Midbrain (tissue), 1 donor: ENCODE measurements at regions not wholly inside any gene's neighbourhood (a gene's known extent, or its start where the extent isn't known, plus 50 kb on each side); places are given as distances from the start of the nearest gene placed in this dataset.
"Not testable (repeated sequence)": the region's sequence is repeated elsewhere in the genome, so short reads cannot be mapped to it uniquely, and the experiment has no call there.

Experiments used
- DNase-seq: peaks from one replicate; lab custom pipeline; 2025; lab: John Stamatoyannopoulos, UW

DNA sequence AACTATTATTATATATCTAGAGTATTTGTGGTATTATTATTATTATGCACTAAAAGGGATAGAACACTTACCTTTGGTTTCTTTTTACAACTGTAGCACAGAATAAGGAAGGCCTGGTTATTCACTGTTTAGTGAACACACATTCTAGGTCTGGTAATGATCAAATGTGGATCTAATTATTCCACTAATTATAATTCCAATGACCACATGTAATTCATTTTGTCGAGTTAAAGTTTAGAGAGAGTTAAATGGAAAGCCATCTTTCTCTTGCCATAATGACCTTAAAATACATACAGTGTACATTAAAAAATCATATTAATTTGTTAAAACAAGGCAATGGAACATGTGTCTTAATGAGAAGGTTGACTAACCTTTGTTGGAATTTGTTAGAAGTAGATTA is 147.8 kb downstream of the SEM1 start:
- DNase-seq: no peak

GRCh38 chr7:96558530-96558929 is 151.1 kb downstream of the SEM1 start:
- no peak for DNase-seq

DNA sequence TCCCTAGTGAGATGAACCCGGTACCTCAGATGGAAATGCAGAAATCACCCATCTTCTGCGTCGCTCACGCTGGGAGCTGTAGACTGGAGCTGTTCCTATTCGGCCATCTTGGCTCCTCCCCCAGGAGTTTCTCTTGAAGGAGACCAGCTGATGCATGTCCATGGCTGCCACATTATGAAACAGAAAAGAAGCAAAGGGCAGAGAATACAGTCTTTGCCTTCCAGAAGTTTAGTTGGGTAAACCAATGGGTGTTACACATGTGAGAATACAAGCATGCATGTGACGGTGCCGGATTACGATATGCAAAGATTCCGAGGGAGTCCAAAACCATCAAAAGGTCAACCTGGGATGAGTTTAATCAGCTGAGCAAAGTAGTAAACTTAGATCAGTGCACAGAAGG is 151.6 kb downstream of the SEM1 start:
- DNase-seq: no peak

GRCh38 chr7:96557598-96557997 is 152.0 kb downstream of the SEM1 start:
- not testable (repeated sequence) for DNase-seq

DNA sequence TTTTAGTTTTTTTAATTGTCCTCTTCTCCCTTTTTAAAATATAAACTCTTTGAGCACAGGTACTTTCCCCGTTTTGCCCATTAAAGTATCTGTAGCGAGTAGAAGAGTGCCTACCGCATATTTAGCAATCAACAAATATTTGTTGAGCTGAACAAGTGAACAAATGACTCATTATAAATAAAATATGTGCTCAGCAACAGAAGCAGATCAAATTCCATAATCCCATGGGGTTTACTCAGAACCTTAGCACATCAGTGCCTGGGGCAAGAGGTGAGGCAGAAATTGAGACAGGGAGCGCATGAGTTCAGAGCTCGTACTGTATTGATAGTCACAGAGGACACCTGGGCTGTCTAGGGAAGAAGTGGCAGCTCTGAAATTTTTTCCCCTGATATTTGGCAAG is 161.0 kb downstream of the SEM1 start:
- no peak for DNase-seq

DNA sequence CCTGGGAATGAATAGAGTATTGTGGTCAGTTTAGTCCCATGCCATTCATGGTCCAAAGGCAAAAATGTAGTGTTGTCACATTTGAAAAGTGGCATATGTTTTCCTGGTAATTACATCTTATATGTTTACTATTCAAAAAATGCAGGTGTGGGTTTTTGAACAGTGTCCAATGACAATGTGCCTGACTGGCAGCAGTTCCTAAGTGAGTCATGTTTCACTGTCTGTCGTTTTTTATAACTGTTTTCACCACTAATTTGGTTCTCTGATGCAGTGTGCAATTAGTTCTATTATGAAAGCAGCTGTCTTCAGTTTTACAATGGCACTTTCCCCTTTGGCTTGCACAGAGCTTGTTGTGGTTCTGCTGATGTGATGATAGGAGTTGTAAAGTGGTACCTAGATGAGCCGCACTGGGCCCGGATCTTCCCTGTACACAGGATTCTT is 162.3 kb downstream of the SEM1 start:
- DNase-seq: no peak

DNA sequence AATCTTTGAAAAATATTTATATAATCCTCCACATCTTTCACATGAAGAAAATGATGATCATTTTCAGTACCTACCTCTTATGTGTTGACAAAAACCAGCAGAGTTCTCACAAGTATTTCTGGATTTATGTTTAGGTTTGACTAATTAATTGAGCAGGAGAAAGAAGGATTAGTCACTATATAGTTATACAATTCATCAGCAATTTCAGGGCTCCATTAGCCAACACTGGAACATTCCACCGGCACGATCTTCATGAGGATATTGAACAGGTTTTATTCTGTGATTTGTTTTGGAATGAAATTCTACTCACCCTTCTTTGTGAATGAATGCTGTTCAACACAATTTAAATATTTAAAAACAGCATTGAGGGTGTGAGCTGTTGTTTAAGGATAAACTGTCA is 163.2 kb downstream of the SEM1 start:
- no peak for DNase-seq

DNA sequence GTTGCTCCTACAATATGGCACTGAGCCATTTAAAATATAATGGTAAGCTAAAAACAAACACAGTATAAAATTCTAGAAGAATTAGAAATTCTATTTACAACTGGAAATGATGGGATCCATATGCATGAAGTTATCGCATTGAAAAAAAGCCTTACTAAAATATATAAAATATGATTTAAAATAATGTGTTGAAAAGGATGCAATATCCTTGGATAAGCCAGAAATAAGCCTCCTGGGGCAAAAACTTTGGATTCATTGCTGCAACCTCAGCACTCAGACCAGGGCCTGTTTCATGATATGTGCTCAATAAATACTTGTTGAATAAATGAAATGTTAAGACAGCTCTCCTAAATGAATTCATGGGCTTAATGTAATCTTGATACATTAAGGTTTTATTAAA is 170.2 kb downstream of the SEM1 start:
- no peak for DNase-seq

GRCh38 chr7:96538632-96539031 is 171.0 kb downstream of the SEM1 start:
- no peak for DNase-seq

- DNase-seq: no peak
These were observed 175.4 kb downstream of the SEM1 start for GRCh38 chr7:96534221-96534620.

- DNase-seq: no peak
These were observed 177.2 kb downstream of the SEM1 start for GRCh38 chr7:96532428-96532935.

DNA sequence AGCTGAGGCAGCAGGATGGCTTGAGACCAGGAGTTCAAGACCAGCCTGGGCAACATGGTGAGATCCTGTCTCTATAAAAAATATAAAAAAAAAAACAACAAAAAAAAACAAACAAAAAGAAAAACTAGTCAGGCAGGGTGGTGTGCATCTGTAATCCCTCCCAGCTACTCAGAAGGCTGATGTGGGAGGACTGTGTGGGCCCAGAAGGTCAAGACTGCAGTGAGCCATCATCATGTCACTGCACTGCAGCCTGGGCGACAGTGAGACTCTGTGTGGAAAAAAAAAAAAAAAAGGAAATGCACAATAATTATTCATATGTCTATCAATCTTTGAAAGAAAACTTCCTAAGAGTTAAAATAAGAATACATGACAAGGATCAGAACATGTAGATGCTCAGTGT is 178.3 kb downstream of the SEM1 start:
- DNase-seq: no peak

DNA sequence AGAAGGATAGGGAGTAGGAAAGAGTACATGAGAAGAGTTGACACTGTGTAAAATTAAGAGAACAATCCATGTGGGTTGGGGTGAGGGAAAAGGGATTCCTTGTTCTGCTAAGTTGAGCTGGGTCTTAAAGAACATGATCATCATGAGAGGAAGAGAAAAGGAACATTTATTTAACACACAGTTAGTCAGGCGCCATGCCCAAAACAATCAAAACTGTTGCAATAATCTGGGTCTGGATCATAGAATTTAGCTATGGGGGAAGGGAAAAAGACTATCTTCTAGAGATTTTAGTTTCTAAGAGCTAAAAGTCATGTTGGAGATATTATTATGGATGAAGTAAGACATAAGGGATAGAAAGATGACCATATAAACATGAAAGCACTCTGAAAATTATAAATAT is 178.9 kb downstream of the SEM1 start:
- DNase-seq: no peak

DNA sequence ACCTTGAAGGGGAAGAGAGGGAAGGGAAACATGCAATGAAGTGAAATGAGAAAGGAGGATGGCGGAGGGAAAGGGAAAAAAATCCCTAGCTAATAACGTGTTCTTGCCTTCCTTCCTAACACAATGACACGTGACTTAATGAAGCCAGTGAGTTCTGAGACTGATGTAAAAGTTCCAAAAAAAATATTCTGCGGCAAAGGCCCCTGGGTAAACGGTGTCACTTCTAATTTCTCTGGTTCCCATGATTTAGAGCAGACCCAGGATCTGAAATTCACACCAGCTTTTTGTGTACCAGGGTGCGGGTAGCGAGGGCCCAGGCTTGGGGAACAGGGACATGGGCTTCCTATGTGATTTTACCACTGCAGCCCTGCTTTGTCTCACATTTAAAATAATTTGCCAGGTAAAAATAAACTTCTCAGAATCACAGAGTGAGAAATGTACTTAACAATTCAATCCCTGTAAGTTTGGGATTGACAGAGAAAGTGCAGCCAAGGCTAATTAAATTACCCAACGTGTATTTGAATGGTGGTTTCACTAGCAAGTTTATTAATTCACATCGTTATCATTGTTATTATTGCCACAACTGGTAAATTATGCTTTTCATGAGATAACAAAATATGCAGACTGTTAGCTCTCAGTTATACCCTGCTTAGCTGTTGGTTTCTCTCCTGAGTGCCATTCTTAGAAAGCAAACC is 182.4 kb downstream of the SEM1 start:
- no peak for DNase-seq

GRCh38 chr7:96526496-96526895 is 183.2 kb downstream of the SEM1 start:
- peak; percentile 34 for DNase-seq

DNA sequence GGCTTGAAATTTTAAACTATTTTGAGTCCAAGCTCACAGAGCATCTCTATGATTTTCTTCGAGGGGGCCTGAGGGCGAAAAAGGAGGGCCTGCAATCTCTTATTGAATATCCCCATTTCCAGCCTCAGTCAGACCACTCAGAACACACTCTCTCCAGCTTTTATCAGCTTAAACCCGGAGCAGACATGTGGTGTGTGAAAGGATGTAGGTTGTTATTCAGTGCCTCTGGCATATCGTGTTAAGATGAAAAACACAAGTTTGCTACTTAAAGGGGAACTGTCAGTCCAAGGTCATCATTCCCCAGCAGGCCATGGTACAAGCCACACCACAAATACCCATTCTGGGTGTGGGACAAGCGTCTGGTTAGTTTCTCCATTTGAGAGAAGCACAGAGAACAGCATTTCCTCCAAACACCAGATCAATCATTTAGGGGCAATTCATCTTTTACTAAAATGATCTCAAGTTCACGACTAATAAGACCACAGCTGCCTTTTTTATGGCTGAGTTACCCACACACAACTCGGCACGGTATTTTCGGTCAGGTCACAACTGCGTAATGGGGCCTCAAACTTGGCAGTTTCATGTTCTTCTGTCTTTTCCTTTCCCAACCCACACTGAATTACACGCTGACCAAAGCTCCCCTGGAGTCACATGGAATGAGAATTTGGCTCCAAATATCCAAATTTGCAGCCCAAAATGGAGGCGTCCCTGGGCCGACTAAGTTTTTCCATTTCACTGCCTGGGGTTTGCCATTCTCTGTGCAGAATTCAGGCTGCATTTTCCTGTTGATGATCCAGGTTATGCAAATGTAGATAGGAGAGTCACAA is 188.4 kb downstream of the SEM1 start:
- DNase-seq: no peak

DNA sequence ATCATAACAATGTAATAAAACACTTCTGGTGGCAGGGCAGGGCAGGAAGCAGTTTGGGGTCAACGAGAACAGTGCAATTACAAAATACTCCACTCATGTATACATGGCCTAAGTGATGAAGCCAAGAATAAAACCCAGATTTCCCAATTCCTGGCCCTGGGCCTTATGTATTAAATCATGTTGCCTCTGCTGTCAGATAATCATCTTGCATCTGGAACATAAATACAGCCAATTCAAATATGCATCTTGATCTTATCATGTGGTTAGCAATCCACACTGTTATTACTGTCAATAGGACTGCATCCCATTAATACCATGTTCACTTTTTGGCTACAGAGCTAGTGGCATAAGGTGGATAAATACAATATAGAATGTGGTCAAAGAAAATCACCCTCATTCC is 186.5 kb upstream of the SLC25A13 start:
- no peak for DNase-seq

- no peak for DNase-seq
These were observed 181.7 kb upstream of the SLC25A13 start for GRCh38 chr7:96503597-96503996.

DNA sequence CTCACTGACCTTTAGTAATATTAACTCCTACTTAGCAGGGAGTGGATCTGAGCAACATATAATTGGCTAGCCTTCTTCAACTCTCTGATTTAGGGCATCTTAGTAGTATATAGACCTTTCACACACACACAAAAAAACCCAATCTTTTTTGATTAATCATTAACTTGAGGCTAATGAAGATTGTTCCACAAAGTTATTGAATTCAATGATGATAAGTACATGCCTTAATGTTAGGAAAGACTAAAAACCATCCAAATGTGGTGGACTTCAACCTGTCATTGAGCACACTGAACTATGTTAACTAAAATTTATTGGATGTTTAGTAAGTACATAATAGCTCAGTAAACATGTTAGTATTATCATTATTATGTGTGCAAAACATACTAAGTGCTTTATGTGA is 179.4 kb upstream of the SLC25A13 start:
- DNase-seq: no peak

DNA sequence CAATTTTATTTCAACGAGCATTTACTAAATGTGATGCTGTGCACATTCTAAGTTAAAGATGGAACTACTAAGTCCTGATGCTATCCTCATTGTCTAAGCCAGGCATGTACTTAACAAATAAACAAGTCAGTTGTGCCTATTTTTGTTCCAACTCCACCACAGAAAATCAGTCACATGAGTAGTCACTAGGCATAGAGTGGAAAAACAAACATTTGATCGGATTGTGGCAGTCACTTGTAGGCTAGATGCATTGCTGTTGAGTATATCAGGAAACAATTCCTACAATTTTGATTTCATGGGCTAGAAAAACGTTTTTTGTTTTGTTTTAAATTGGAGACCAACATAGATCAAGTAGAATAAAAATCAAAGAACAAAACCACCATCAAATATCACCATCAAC is 177.6 kb upstream of the SLC25A13 start:
- DNase-seq: no peak

GRCh38 chr7:96497567-96497966 is 175.7 kb upstream of the SLC25A13 start:
- DNase-seq: no peak

GRCh38 chr7:96495751-96496216 is 173.9 kb upstream of the SLC25A13 start:
- no peak for DNase-seq

DNA sequence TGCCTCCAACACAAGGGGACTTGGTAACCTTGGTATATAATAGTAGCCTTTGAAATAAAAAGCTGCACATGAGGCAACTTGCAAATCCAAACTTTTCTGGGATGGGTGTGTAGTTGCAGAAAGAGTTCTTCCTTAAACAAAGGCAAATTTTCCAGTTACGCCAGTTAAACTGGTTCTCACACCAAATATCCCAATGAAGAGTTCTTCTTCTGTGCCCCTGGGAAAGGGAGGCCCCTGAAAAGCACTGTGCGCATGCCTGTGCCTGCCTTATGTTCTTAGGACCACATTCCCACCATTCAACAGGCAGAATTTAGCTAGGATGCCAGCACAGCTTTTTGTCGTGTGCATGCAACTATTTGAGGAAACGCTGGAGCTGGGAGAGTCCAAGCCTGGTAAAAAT is 164.8 kb upstream of the SLC25A13 start:
- DNase-seq: no peak
